ENCODE measurements at regions not wholly inside any gene's neighbourhood (a gene's known extent, or its start where the extent isn't known, plus 50 kb on each side); places are given as distances from the start of the nearest gene placed in this dataset.

DNA sequence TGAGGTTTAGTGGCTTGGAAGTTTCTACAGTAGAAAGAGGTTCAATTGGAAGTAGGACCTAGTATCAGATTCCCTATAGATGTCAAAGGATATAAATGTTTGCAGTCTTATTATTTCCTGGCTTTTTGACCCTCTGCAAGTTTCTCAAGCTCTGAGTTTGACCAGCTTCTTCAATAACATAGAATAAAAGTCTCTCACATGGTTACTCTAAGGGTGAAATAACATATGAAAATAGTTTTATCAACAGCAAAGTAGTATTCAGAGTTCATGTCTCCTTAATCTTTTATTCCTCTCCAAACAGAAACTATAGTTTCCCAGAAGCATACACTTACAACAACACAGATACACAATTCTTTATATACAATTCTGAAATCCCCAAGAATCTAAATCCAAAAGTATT, 132.9 kb upstream of the RND3 start:
- no peak for TF ChIP-seq FOXP2 (optimal IDR thresholded peaks at IDR 0.05; ENCODE audit: control extremely low read depth, extremely low read length, insufficient read depth)
- TF ChIP-seq POLR2AphosphoS5 (IDR thresholded peaks at IDR 0.05; ENCODE audit: borderline replicate concordance, low read depth, low read length) = no peak
